PFSK-1 (cell line): ENCODE measurements at regions not wholly inside any gene's neighbourhood (a gene's known extent, or its start where the extent isn't known, plus 50 kb on each side); places are given as distances from the start of the nearest gene placed in this dataset.

Experiments
- FOXP2 ChIP-seq: optimal IDR thresholded peaks from 2 replicates; pipeline ENCODE3; 2011; ENCODE audit warnings: borderline replicate concordance, control low read depth, inconsistent platforms; ENCODE audit not compliant: insufficient read depth; ENCODE audit errors: extremely low read length, extremely low read depth
- POLR2AphosphoS5 ChIP-seq: IDR thresholded peaks from 2 replicates; pipeline ENCODE4 v1.6.1; 2012; ENCODE audit warnings: low read depth, mild to moderate bottlenecking, control low read depth, low read length, moderate library complexity
- SIN3A ChIP-seq: IDR thresholded peaks from 2 replicates; pipeline ENCODE4 v1.6.1; 2012; ENCODE audit warnings: mild to moderate bottlenecking, low read length, moderate library complexity, borderline replicate concordance; ENCODE audit not compliant: insufficient read depth
- TAF1 ChIP-seq: IDR thresholded peaks from 2 replicates; pipeline ENCODE4 v1.6.1; 2012; ENCODE audit warnings: low read length, control low read depth, borderline replicate concordance; ENCODE audit not compliant: insufficient read depth

DNA sequence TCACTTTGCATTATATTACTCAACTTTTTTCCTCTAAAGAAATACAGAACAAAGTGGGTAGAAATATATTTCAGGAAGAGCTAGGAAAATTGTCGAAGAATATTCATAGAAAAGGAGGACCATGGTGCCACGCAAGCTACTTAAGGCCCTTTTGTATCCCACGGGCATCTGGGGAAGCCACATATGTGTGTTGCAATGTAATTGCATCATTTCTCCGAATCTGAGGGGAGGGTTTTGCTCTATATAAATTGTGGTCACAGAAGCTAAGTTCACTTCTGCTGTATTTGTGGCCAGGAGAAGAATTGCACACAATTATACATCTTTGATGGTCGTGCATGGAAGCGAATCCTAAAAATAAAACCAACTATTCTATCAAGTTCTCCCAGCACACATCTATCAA is 360.3 kb downstream of the IRS1 start:
- no peak for TF ChIP-seq SIN3A
- TF ChIP-seq POLR2AphosphoS5 = no peak
- no peak for TF ChIP-seq TAF1
- TF ChIP-seq FOXP2 = no peak
